BJ (cell line): ENCODE measurements at regions not wholly inside any gene's neighbourhood (a gene's known extent, or its start where the extent isn't known, plus 50 kb on each side); places are given as distances from the start of the nearest gene placed in this dataset.

Experiments used
- CTCF ChIA-PET: fragments of 350-600 bp; formaldehyde crosslinking; extraction: SDS; loops from one replicate; lab custom pipeline; 2021; ENCODE audit warnings: antibody characterized with exemption, inconsistent platforms; lab: Yijun Ruan, JAX
- POLR2A ChIA-PET: fragments of 300-600 bp; sonication (Branson Sonifier 250); formaldehyde crosslinking; extraction: SDS; loops from one replicate; lab custom pipeline; 2021; ENCODE audit warnings: antibody characterized with exemption; lab: Charles Lee
- DNase-seq: peaks from one replicate; pipeline ENCODE4 v3.0.0-alpha.2; 2011; ENCODE audit warnings: low read depth
- H3K27me3 ChIP-seq: 2 replicates; pipeline ENCODE4 v1.6.0; 2011; ENCODE audit warnings: low read length; ENCODE audit not compliant: control insufficient read depth, insufficient read depth
- H3K36me3 ChIP-seq: 2 replicates; pipeline ENCODE4 v1.5.1; 2011; ENCODE audit warnings: low read length; ENCODE audit not compliant: control insufficient read depth, insufficient read depth
- H3K4me3 ChIP-seq: 2 replicates; pipeline ENCODE4 v1.5.1; 2011; ENCODE audit warnings: low read depth, mild to moderate bottlenecking, control low read depth, low read length
- TF ChIP-seq, protein P1 (sequence below): IDR thresholded peaks from 2 replicates; pipeline ENCODE4 v1.5.1; 2011; ENCODE audit warnings: low read depth, mild to moderate bottlenecking, control low read depth, inconsistent platforms, low read length, moderate library complexity; ENCODE audit not compliant: insufficient read depth

- no peaks in the 10 kb centered on the region for H3K36me3 ChIP-seq
- DNase-seq, result no peak
- TF ChIP-seq, protein P1, sequence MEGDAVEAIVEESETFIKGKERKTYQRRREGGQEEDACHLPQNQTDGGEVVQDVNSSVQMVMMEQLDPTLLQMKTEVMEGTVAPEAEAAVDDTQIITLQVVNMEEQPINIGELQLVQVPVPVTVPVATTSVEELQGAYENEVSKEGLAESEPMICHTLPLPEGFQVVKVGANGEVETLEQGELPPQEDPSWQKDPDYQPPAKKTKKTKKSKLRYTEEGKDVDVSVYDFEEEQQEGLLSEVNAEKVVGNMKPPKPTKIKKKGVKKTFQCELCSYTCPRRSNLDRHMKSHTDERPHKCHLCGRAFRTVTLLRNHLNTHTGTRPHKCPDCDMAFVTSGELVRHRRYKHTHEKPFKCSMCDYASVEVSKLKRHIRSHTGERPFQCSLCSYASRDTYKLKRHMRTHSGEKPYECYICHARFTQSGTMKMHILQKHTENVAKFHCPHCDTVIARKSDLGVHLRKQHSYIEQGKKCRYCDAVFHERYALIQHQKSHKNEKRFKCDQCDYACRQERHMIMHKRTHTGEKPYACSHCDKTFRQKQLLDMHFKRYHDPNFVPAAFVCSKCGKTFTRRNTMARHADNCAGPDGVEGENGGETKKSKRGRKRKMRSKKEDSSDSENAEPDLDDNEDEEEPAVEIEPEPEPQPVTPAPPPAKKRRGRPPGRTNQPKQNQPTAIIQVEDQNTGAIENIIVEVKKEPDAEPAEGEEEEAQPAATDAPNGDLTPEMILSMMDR, result no peak
- no peaks in the 10 kb centered on the region for H3K27me3 ChIP-seq
- CTCF ChIA-PET, result no interaction called here
- POLR2A ChIA-PET, result no interaction called here
- no peak overlapping the region for H3K4me3 ChIP-seq
Observed at GRCh38 chr4:108255203-108255747, 86.5 kb upstream of the LEF1 start.

DNA sequence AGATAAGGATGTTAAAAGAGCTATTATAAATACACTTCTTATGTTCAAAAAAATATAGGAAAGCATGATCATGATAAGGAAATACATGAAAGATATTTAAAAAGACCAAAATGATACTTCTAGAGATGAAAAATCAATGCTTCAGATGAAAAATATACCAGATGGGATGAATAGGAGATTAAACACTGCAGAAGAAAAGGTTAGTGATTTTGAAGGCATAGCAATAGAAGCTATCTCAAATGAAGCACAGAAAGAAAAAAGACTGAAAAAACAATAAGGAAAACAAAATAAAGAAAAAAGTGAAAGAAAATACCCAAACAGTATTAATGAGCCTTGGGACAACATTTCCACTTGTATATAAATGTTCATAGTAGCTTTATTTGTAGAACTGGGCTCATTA lies 80.7 kb upstream of the LEF1 start:
- Histone ChIP-seq H3K4me3 (no peak overlapping the region), H3K27me3 (no peaks in the 10 kb centered on the region), H3K36me3 (no peaks in the 10 kb centered on the region)
- TF ChIP-seq, protein P1, result no peak
- ChIA-PET POLR2A (no interaction called here), CTCF (no interaction called here)
- no peak for DNase-seq

DNA sequence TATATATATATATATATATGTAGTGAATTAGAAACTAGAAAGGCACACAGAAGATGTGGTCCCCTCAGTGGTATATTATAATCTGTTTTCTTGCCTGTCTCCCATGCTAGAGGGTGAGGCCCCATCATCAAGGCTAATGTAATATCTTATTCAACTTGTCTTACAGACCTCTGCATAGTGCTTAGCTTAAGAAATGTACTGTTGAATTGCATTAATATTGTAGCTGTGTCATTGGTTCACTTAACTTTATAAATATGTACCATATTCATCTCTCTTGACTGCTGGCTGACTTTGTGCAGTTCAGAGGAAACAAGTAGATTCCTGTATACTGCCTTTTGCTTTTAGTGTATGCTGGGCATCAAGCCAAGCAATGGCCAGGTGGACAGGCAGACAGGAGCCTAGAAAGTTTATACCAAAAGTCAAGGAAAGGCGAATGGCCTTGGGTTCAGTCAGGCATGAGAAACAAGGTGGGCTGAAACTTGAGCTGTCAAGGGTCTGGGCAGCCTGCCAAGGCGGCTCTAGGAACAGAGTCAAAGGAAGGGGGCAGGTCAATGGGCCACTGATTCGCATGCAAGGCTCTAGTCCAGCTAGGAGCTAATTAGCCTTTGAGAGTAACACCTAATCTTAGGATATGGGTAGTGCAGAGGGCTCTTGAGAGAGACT lies 78.8 kb upstream of the LEF1 start:
- CTCF ChIA-PET, result no interaction called here
- POLR2A ChIA-PET, result no interaction called here
- Histone ChIP-seq H3K36me3 (no peaks in the 10 kb centered on the region), H3K27me3 (no peaks in the 10 kb centered on the region), H3K4me3 (no peak overlapping the region)
- no peak for DNase-seq
- TF ChIP-seq, protein P1, result no peak

DNA sequence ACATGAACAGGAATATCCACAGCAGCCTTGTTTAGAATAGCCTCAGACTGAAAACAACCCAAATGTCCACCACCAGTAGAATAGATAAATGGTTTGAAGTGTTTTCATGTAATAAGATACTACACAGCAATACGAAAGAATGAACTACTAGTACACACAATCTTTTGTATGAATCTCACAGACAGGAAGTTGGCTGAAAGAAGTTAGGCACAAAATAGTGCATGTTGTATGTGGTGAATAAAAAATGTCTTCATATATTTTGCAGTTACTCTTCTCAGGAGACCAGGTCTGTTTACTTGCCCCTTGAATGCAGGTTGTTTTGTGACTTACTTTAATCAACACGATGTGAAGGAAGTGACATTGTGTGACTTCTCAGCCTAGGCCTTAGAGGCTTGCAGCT lies 75.9 kb upstream of the LEF1 start:
- TF ChIP-seq, protein P1, result no peak
- H3K36me3 ChIP-seq, result no peaks in the 10 kb centered on the region
- H3K4me3 ChIP-seq, result no peak overlapping the region
- DNase-seq, result no peak
- ChIA-PET POLR2A (no interaction called here), CTCF (interaction anchor here (0.9 kb wide), 1 partner anchor 150 kb away, joined by 3 read pairs; no protein-coding TSS in a partner anchor)
- no peaks in the 10 kb centered on the region for H3K27me3 ChIP-seq

DNA sequence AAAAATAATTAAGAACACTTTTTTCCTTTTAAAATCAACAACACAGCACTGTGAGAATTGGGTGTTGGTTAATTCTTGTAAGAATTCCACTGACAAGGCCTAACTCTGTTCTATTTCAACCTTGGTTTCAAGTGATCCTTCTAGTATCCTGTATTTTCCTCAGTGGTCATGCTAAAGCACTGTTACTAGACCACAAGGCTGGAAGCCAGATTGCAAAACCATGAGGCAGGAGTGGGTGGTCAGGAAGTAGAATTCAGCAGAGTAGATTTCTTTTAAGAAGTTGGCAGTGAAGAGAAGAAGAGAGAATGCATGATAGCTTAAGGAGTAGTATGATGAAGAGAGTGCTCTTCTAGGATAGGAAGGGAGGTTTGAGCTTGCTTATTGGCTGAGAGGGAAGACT lies 71.6 kb upstream of the LEF1 start:
- ChIA-PET CTCF (no interaction called here), POLR2A (no interaction called here)
- DNase-seq, result no peak

More for the DNA sequence above, 71.6 kb upstream of the LEF1 start:
- Histone ChIP-seq H3K36me3 (no peaks in the 10 kb centered on the region), H3K4me3 (no peak overlapping the region), H3K27me3 (no peaks in the 10 kb centered on the region)
- TF ChIP-seq, protein P1, result no peak
